Panc1 (cell line): ENCODE measurements at regions not wholly inside any gene's neighbourhood (a gene's known extent, or its start where the extent isn't known, plus 50 kb on each side); places are given as distances from the start of the nearest gene placed in this dataset.

Source experiments
- CTCF ChIP-seq: fragments of 450-650 bp; IDR thresholded peaks from 2 replicates; pipeline ENCODE4 v1.5.1; 2017; ENCODE audit warnings: mild to moderate bottlenecking
- POLR2AphosphoS5 ChIP-seq: IDR thresholded peaks from 2 replicates; pipeline ENCODE4 v1.6.1; 2012; ENCODE audit warnings: mild to moderate bottlenecking, low read depth, low read length, moderate library complexity

- no peak for TF ChIP-seq CTCF
- TF ChIP-seq POLR2AphosphoS5: no peak
These were observed 497.2 kb downstream of the IGSF11 start for GRCh38 chr3:118537454-118537853.
